Amniotic epithelial cell (primary cell): ENCODE measurements at regions not wholly inside any gene's neighbourhood (a gene's known extent, or its start where the extent isn't known, plus 50 kb on each side); places are given as distances from the start of the nearest gene placed in this dataset.
"Not testable (repeated sequence)": the region's sequence is repeated elsewhere in the genome, so short reads cannot be mapped to it uniquely, and the experiment has no call there.

Experiments
- DNase-seq: peaks from one replicate; pipeline ENCODE4 v3.0.0-alpha.2; 2010; ENCODE audit warnings: low read depth

DNA sequence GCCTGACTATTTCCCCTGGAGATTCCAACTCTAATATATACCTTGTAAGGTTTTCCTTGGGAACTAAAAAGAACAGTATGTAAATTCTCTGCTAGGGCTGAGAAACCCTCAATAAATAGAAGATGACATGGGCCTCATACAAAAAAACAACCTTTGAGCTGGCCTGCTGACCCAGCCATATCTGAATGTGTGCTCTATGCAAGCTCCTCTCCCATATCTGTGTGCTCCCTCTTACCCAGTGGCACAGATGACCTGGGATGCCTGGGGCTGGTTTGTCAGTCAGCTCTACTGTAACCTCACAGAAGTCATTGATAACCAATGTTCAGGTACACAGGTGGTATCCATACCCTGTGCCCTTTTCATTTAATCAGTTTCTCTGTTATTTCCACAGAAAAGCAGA lies 329.2 kb downstream of the SEC16B start:
- DNase-seq = no peak

DNA sequence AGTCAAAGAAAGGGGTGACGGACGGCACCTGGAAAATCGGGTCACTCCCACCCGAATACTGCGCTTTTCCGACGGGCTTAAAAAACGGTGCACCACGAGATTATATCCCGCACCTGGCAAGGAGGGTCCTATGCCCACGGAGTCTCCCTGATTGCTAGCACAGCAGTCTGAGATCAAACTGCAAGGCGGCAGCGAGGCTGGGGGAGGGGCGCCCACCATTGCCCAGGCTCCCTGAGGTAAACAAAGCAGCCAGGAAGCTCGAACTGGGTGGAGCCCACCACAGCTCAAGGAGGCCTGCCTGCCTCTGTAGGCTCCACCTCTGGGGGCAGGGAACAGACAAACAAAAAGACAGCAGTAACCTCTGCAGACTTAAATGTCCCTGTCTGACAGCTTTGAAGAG lies 335.7 kb downstream of the SEC16B start:
- not testable (repeated sequence) for DNase-seq

DNA sequence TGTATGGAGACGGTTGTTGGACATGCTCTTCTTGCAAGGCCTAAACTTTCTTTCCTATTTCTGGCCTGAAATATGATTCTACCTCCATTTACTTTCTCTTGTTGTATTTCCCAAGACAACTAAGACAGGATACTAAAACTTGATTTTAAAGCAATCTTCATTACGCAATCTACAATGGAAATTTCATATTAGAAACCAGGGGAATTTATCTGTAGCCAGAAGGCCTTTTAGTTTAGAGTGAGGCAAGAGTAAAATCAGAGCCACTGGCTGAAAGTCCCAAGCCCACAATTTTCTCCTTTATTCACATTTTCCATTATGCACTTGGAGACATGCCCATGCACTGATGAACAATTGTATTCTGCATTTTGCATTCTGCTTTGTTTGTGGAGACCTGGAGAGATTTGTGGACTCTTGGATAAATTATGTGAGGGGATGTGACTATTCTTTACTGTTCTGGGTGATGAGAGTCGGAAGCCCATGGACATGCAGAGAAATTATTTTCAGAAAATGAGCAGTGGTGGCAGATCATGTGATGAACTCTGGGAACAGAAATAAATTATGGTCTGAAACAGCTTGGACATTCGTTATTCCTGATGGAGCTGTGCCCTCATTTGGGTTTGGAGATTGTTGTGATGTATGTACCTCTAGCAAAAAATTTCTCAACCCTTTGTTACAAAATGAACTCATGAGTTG lies 336.8 kb downstream of the SEC16B start:
- no peak for DNase-seq

DNA sequence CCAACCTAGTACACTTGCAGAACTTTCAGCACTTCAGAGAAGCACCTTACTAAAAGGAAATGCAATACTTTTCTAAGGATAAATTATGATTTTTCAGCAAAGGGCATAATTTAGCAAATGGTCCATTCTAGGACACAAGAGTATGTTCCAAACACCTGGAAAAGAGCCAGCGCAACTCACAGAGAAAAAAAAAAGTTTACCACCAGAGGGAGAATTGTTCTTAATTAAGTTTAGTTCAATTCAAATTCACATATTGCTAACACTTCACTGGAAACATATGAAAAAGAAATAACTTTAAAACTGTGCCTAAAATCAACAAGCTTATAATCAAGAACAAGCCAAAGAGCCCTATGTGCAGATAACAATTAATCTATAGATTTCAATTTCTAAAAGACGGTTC lies 338.1 kb downstream of the SEC16B start:
- DNase-seq = no peak

DNA sequence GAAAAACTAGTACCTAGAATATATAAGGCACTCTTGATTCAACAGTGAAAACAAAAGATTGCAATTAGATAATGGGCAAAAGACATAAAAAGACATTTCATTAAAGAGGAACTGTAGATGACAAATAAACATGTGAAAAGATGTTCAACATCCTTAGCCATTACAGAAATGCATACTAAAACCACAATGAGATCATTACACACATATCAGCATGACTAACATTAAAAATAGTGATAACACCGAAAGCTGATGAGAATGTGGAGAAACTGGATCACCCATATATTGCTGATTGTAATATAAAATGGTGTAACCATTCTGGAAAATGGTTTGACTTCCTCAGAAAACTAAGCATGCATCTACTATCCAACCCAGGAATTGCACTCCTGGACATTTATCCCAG lies 340.3 kb downstream of the SEC16B start:
- peak; percentile 0 for DNase-seq

DNA sequence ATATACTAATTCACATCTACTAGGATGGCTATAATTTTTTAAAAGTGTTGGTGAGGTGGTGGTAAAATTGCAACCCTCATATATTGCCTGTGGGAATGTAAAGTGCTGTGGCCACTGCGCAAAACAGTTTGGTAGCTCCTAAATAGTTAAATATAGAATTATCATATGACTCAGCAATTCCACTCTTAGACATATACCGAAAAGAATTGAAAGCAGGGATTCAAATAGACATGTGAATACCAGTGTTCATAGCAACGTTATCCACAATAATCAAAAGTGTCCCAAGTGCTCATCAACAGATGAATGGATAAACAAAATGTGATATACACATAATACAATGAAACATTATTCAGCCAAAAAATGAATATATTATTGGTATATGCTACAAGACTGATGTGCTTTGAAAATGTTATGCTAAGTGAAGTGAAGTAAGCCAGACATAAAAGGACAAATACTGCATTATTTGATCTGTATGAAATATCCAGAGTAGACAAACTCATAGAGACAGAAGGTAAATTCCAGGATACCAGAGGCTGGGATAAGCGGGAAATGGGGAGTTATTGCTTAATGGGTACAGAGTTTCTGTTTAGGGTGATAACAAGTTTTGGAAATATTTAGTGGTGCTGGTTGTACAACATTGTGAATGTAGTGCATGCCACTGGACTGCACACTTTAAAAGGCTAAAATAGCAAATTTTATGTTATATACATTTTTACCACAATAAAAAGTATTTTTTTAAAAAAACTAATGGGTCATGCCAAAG lies 342.5 kb downstream of the SEC16B start:
- no peak for DNase-seq

DNA sequence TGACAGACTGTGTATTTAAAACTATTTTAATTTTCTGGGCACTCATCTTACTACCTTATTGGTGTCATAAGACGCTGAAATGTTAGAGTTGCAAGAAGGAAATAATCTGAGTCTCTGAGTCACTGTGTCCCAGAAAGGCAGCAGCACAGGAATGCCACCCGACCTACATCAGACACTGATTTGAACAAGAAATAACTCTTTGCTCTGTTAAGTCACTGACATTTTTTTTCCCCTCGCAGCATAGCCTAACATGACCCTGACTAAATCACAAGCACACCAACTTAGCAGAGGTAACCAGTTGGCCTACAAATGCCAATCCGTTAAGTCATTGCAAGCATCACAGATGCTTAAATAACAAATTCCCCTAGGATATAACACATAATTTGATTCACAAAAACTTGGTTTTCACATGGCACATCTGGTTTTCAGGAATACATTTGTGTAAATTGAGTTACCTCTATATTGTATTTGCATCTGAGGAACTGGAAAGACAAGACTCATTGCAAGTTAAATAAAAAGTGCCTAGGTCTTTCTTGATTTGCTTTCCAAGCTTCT lies 349.1 kb downstream of the SEC16B start:
- peak; percentile 2 for DNase-seq

DNA sequence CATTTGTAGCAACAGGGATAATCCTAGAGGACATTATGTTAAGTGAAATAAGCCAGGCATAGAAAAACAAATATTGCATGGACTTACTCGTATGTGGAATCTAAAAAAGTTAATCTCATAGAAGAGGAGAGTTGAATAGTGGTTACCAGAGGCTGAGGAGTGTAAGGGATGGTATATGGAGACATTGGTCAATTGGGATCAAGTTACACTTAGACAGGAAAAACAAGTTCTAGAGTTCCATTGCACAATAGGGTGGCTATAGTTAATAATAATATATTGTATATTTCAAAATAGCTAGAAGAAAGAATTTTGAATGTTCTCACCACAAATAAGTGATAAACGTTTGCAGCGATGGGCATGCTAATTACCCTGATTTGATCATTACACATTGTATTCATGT lies 354.6 kb downstream of the SEC16B start:
- no peak for DNase-seq

DNA sequence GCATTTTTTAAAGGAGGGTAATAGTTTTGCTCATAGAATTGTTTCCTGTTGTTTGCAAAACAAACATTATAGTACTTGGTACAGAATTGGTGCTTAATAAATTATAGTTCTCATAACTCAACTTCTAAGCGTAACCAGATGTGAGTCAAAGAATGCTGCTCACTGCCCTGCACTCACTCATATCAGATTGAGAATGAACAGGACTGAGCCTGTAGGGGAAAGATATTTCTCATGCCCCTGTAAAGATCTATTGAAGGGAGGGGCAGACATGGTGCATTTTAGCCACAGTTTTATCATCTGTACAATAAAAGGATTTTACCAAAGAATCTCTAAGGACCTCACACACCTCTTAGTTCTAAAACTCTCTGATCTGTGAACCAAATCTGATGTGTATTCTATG lies 358.5 kb downstream of the SEC16B start:
- DNase-seq = no peak

DNA sequence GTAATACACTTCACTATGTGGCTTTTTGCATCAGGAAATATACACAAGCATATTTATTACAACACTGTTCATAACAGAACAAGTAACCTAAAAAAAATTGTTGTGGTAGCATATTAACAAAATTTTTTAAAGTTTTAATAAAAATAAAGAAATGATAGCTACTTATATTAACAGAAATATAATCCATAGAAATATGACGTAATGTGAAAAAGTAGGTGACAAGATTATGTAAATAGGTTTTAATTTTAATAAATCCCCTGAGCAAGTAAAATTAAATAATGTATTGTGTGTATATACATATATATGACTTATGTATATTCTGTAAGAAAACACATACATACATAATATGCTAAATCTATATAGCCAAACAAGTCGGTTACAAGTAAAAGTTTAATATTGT lies 359.9 kb downstream of the SEC16B start:
- DNase-seq = no peak

DNA sequence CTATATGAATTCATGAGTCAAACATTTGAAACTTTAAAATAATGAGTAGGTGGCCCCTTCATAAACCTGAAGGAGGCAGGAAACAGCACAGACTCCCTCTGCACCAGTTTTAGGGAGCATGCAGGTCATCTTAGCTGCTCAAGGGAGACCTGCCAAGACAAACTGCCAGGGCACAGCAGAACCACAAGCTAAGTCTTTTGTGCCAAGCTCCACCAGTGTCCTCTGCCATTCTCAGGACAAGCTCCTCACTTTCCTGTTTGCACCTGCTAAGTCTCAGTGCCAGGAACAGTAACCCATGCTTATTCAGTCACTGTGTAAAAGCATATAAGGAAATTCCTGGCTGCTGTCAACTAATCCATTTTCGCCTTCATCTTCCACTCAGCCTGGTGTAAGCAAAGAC lies 368.9 kb downstream of the SEC16B start:
- no peak for DNase-seq

DNA sequence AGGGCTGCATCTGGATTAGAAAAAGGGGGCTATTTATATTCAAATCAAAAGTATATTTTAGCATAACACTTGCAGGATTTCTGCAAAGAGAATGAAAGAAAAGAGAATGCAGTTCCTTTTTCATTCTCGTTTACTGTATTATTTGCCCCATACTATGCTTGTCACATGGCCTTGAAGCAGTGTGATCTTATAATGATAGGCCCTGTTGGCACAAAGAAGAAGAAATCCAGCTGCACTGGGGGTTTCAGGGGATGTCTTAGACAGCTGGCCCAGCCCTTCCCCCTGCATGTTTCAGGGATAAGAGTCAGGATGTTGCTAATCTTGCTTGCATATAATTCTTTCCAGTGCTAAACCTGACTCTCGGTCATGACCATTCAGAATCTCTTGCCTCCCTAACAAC lies 369.5 kb downstream of the SEC16B start:
- no peak for DNase-seq

DNA sequence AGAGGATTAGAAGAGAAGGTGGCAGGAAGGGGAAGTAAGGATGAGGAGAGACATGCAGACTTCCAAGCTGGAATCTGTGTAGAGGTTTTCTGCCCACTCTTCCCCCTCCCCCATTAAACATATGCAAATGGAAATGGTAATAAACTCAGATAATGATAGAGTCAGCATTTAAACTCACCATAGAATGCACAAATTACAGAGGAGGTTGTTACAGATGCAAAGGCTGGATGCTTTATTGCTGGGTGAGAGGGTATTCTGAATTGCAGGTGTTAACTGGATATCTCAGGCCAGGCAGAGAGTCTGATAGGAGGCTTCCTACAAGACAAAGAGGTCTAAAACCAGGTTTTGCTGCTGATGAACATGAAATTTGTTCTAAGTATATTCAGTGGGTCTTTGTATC lies 372.5 kb downstream of the SEC16B start:
- no peak for DNase-seq

DNA sequence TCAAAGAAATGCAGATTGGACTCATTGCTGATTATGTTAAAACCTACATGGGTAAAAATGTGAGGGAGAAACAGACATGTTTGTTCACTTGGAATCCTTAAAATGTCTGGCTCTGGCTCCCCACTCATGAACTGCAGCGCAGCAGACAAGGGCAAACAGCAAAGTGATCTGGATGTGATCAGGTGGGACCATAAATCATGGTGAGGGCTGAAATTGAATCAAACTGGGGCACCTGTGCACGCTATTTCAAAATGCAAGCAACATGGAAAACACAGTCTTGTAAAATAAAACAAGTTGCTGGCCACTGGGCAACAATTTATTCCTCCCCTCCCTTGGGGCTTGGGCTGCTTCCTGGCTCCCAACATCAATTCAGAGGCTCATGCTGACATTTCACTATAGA lies 373.4 kb downstream of the SEC16B start:
- DNase-seq = no peak

DNA sequence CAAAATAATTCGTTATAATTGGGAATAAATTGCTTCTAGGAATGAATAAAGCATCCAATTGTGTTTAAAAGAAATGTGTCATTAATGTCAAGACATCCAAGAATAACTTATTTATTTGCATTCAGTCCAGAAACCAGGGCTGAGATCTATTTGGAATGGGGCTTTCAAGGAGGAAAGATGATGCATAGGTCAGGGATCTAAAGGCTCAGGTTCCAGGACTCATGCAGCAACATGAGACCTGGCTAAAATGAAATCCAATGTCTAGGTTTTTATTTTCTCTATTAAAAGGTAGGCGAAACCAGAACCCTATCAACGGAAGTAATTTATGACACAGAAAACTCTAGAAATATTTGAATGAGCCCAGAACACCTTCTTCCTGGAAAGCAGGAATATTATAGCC lies 376.8 kb downstream of the SEC16B start:
- no peak for DNase-seq

DNA sequence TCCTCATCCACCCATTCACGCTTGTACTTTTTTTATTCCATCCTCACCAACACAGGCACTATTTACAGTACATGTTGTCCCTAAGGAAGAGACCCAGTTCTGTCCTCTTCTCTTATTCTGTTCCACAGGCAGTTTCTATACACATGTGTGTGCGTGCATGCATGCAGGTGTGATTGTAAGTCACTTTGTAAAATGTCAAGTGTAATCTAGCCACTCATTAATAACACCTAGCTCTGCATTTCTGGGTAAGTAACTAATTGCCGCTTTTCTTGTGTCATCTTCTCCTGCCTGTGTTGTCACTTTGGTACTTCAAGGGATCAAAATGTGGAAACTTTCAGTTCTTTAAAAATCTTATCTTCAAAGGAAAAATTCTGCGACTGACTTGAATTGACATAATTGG lies 377.2 kb downstream of the SEC16B start:
- DNase-seq = no peak

DNA sequence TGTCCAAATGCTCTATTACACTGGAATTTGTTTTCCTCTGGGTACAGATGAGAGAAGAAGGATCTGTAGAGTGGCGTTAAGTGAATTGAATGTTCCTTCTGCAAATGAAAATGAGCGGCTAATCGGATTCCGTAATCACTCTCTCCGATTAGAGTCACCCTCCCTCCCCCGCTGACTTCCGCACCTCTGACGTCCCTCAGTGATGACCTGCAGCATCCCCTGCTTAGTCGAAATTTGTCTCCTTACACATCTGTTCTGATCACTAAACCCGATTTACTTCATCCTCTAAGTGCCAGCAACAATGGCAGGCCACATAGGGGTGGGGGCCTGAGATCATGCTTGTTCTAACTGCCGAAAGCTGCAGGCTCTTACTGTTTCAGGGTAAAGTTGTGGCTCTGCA lies 378.7 kb downstream of the SEC16B start:
- DNase-seq = no peak

DNA sequence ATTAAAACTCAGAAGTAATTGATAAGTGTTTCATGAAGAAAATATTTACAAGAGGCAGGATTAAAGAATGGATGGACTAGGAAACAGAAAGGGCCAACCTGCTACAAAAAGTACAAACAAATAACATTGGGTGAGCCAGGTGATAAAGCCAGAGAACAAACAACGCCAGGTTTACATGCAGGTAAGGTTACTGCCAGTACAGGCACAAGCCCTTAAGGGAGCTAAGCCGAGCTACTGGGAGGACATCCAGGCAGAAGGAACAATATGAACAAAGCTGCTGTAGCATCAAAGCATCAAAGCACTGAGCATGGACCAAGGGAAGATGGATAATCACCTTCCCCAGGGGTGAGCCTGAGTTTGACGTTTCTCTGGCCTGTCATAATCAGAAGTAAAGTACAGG lies 380.7 kb downstream of the SEC16B start:
- DNase-seq = no peak

DNA sequence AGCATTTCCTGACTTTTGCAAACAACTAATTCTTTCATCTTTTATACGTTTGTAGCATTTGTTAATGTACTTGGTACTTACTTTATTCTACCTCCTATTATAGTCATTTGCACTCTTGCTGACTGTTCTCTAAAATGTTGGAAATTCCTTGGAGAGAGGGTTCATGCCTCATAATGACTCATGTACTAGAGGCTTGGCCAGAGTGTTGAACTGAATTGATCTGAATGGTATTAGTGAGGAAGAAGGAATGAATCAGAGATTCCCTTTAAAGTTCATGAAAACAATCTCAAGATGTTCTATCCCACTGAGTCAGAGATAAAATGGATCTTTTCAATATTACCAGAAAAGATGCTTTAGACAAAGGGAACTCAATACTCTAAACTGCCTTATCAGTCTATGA lies 383.4 kb downstream of the SEC16B start:
- DNase-seq = peak; percentile 2

DNA sequence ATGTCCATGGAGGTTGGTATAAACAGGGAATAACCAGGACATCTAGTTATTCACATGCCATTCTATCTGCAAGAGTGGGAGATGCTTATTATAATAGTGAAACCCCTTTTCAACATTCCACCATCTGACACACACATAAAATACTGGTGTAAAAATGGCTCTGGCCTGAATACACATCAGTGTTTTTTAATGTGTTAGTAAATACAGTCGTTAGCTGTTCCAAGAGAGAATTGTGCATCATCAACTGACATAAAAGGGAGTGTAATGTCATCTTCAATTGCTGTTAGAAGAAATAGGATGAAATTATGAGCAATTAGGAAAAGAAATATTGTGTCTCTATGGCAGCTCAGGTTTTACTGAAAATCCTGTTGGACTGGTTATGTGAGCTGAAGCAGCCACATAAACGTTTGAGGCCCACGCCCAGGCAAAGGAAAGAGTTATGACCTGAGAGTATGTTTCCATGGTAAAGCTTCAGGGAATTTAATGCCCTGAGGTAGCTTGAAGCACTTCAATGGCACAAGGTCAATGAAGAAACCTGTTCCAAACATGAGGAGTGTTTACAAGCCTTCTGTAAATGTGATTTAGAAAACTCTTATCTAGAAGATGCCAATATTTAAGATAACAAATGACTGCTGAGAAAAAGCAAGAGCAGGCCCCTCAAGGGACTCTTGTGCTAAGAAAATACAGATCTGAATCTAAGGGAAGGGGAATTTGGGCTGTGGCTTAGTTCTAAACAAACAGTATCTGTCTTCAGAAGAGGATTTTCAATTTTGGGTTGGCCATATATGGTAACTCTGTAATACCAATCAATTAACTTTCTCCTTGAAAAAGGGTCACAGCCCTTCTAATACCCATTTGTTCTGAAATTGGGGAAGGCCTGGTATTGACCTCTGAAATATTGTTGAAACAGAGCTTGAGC lies 384.3 kb downstream of the SEC16B start:
- DNase-seq = no peak

DNA sequence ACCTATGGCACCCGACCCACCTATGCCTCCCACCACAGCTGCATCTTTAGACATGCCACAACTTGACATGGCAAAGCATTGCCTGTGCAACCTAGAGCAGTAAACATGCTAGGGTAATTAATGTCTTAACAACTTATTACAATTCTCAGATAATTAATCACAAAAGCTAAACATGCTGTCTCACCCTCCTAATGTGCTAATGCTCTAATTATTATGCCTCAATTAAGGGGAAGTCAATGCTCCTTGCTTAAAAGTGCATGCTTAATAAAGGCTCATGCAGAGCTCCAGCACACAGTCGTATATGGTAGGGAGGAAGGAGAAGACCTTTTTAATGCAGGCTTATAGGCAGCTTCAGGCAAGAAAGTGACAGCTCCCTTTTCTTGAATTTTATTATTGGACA lies 396.0 kb downstream of the SEC16B start:
- no peak for DNase-seq

DNA sequence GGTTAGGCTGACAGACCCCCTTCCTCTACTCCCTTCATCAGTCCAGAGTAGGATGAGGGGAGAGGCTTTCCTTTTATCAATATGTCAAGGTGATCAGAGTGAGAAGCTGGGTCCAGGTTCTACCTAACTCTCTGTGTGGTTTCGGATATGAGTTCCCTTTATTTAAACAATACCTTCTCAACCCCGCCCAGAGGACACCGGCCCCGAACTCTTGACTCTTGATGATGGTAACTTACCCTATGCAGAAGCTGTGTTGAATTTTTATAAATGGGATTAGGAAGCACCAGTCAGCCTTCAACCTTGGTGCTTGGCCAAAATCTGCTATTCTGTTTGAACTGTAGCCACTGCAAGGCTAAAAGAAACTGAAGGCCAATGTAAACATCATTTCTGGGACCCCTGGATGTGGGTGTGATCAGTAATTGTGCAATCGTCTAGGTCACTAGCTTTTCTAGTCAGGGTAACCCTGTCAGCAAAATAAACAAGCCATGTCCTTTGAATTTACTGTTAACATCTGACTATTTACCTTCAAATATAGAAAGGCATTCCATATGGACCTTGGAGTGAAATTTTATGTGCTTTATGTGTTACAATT lies 398.3 kb downstream of the SEC16B start:
- no peak for DNase-seq
